ENCODE measurements at regions not wholly inside any gene's neighbourhood (a gene's known extent, or its start where the extent isn't known, plus 50 kb on each side); places are given as distances from the start of the nearest gene placed in this dataset.

- TF ChIP-seq, protein P1, sequence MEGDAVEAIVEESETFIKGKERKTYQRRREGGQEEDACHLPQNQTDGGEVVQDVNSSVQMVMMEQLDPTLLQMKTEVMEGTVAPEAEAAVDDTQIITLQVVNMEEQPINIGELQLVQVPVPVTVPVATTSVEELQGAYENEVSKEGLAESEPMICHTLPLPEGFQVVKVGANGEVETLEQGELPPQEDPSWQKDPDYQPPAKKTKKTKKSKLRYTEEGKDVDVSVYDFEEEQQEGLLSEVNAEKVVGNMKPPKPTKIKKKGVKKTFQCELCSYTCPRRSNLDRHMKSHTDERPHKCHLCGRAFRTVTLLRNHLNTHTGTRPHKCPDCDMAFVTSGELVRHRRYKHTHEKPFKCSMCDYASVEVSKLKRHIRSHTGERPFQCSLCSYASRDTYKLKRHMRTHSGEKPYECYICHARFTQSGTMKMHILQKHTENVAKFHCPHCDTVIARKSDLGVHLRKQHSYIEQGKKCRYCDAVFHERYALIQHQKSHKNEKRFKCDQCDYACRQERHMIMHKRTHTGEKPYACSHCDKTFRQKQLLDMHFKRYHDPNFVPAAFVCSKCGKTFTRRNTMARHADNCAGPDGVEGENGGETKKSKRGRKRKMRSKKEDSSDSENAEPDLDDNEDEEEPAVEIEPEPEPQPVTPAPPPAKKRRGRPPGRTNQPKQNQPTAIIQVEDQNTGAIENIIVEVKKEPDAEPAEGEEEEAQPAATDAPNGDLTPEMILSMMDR (IDR thresholded peaks at IDR 0.05) = no peak
- TF ChIP-seq POLR2AphosphoS5 (IDR thresholded peaks at IDR 0.05; ENCODE audit: low read depth, low read length) (no peak), SIN3A (IDR thresholded peaks at IDR 0.05; ENCODE audit: borderline replicate concordance, insufficient read depth, low read depth, low read length) (no peak)
- TF ChIP-seq, protein P2, sequence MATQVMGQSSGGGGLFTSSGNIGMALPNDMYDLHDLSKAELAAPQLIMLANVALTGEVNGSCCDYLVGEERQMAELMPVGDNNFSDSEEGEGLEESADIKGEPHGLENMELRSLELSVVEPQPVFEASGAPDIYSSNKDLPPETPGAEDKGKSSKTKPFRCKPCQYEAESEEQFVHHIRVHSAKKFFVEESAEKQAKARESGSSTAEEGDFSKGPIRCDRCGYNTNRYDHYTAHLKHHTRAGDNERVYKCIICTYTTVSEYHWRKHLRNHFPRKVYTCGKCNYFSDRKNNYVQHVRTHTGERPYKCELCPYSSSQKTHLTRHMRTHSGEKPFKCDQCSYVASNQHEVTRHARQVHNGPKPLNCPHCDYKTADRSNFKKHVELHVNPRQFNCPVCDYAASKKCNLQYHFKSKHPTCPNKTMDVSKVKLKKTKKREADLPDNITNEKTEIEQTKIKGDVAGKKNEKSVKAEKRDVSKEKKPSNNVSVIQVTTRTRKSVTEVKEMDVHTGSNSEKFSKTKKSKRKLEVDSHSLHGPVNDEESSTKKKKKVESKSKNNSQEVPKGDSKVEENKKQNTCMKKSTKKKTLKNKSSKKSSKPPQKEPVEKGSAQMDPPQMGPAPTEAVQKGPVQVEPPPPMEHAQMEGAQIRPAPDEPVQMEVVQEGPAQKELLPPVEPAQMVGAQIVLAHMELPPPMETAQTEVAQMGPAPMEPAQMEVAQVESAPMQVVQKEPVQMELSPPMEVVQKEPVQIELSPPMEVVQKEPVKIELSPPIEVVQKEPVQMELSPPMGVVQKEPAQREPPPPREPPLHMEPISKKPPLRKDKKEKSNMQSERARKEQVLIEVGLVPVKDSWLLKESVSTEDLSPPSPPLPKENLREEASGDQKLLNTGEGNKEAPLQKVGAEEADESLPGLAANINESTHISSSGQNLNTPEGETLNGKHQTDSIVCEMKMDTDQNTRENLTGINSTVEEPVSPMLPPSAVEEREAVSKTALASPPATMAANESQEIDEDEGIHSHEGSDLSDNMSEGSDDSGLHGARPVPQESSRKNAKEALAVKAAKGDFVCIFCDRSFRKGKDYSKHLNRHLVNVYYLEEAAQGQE (IDR thresholded peaks at IDR 0.05; ENCODE audit: insufficient read depth in 1 of 2, low read depth in 2 of 2, low read length in 1 of 2) = no peak
These were observed 228.8 kb upstream of the MTPN start for GRCh38 chr7:136205956-136206355.

All from Panc1 (cell line).